HAP-1 (cell line): ENCODE measurements at regions not wholly inside any gene's neighbourhood (a gene's known extent, or its start where the extent isn't known, plus 50 kb on each side); places are given as distances from the start of the nearest gene placed in this dataset.

ENCODE experiments used
- DNase-seq, 2 experiments: peaks; one replicate each; pipeline ENCODE4 v3.0.0-alpha.2; 2016 to 2020; ENCODE audit warnings: low spot score in 2 of 2
- H3K27me3 ChIP-seq: fragments of 250-450 bp; sonication (Bioruptor Pico); 2 replicates; pipeline ENCODE4 v1.5.1; 2020; ENCODE audit warnings: low read depth, mild to moderate bottlenecking, moderate library complexity
- H3K36me3 ChIP-seq: fragments of 250-450 bp; sonication (Bioruptor Pico); replicated peaks from 2 replicates; pipeline ENCODE4 v1.5.1; 2020; ENCODE audit warnings: mild to moderate bottlenecking
- H3K4me1 ChIP-seq: fragments of 250-450 bp; sonication (Bioruptor Pico); 2 replicates; pipeline ENCODE4 v1.5.1; 2020; ENCODE audit warnings: mild to moderate bottlenecking
- H3K4me3 ChIP-seq: fragments of 250-450 bp; sonication (Bioruptor Pico); 2 replicates; pipeline ENCODE4 v1.5.1; 2020; ENCODE audit warnings: mild to moderate bottlenecking, moderate library complexity
- H3K9me3 ChIP-seq: fragments of 250-450 bp; sonication (Bioruptor Pico); 2 replicates; pipeline ENCODE4 v1.5.1; 2020; ENCODE audit warnings: mild to moderate bottlenecking, moderate library complexity
- in situ Hi-C: fragments of 300-500 bp; cut with MboI; formaldehyde crosslinking; loops from 3 replicates; pipeline ENCODE4 v1.14.3; 2020; ENCODE audit warnings: low sequenced_read_pairs, inconsistent platforms, mixed read lengths

GRCh38 chr4:143097751-143098150, 87.0 kb upstream of the USP38 start:
- DNase-seq: no peak
- H3K4me3 ChIP-seq: no peak overlapping the region
- in situ Hi-C loops: no loop called here
- H3K9me3 ChIP-seq: no peaks in the 10 kb centered on the region
- no peaks in the 10 kb centered on the region for H3K27me3 ChIP-seq
- no peaks in the 10 kb centered on the region for H3K4me1 ChIP-seq
- H3K36me3 ChIP-seq: no peaks in the 10 kb centered on the region

GRCh38 chr4:143099693-143100092, 85.0 kb upstream of the USP38 start:
- in situ Hi-C loops: no loop called here

GRCh38 chr4:143109376-143109775, 75.3 kb upstream of the USP38 start:
- H3K27me3 ChIP-seq: no peaks in the 10 kb centered on the region
- in situ Hi-C loops: no loop called here

More at GRCh38 chr4:143099693-143100092, 85.0 kb upstream of the USP38 start:
- H3K4me1 ChIP-seq: no peaks in the 10 kb centered on the region
- no peaks in the 10 kb centered on the region for H3K36me3 ChIP-seq
- no peak for DNase-seq
- H3K9me3 ChIP-seq: no peaks in the 10 kb centered on the region
- no peak overlapping the region for H3K4me3 ChIP-seq
- H3K27me3 ChIP-seq: no peaks in the 10 kb centered on the region

GRCh38 chr4:143118663-143119062, 66.1 kb upstream of the USP38 start:
- in situ Hi-C loops: no loop called here
- DNase-seq: no peak
- Histone ChIP-seq H3K9me3 (no peaks in the 10 kb centered on the region), H3K27me3 (no peaks in the 10 kb centered on the region), H3K36me3 (no peaks in the 10 kb centered on the region), H3K4me3 (no peak overlapping the region), H3K4me1 (no peaks in the 10 kb centered on the region)

More at GRCh38 chr4:143109376-143109775, 75.3 kb upstream of the USP38 start:
- no peaks in the 10 kb centered on the region for H3K36me3 ChIP-seq
- DNase-seq: no peak
- H3K4me1 ChIP-seq: no peaks in the 10 kb centered on the region
- no peaks in the 10 kb centered on the region for H3K9me3 ChIP-seq
- H3K4me3 ChIP-seq: no peak overlapping the region

- no peaks in the 10 kb centered on the region for H3K9me3 ChIP-seq
- no peaks in the 10 kb centered on the region; the same call in 1 of the 2 replicates for H3K27me3 ChIP-seq
- DNase-seq: no peak
- in situ Hi-C loops: no loop called here
- H3K36me3 ChIP-seq: no peaks in the 10 kb centered on the region
- no peaks in the 10 kb centered on the region for H3K4me1 ChIP-seq
- H3K4me3 ChIP-seq: no peak overlapping the region
These were observed 57.1 kb upstream of the USP38 start for GRCh38 chr4:143127621-143128020.

- Histone ChIP-seq H3K36me3 (no peaks in the 10 kb centered on the region), H3K9me3 (no peaks in the 10 kb centered on the region), H3K4me3 (no peak overlapping the region), H3K4me1 (no peaks in the 10 kb centered on the region), H3K27me3 (peaks cover 5% of the 10 kb centered on the region)
- DNase-seq: no peak
- in situ Hi-C loops: no loop called here
These were observed 50.7 kb upstream of the USP38 start for GRCh38 chr4:143133977-143134376.
